GM08714 (cell line): ENCODE measurements at regions not wholly inside any gene's neighbourhood (a gene's known extent, or its start where the extent isn't known, plus 50 kb on each side); places are given as distances from the start of the nearest gene placed in this dataset.
"Not testable (repeated sequence)": the region's sequence is repeated elsewhere in the genome, so short reads cannot be mapped to it uniquely, and the experiment has no call there.

Experiments used
- H3K4me3 ChIP-seq: fragments of 200-500 bp; sonication (Bioruptor generic); 2 replicates; pipeline ENCODE4 v1.5.1; 2014; ENCODE audit warnings: mild to moderate bottlenecking, low read length, inconsistent platforms
- ZNF274 ChIP-seq: IDR thresholded peaks from 2 replicates; pipeline ENCODE4 v1.6.1; 2012; ENCODE audit warnings: mild to moderate bottlenecking, low read depth, low read length

- H3K4me3 ChIP-seq: no peak overlapping the region
- no peak for TF ChIP-seq ZNF274
Observed at GRCh38 chr4:181105487-181105886, 1137.7 kb upstream of the TENM3 start.

DNA sequence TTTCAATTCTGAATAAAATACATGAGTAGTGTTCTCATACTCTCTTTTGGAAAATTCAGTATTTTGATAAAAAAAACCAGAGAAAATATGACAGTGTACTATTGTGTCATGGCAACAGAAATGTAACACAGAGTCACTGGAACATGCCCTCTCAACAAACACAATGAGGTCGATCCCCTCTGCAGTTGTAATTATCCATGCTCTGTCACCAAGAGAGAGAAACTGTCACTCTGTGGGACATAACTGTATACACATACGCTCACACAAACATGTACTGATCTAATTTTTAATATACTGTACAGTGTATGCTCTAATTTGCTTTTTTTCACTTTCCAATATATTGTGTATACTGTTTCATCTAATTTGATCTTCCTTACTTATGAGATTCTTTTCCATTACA lies 1136.8 kb upstream of the TENM3 start:
- H3K4me3 ChIP-seq: no peak overlapping the region
- no peak for TF ChIP-seq ZNF274

DNA sequence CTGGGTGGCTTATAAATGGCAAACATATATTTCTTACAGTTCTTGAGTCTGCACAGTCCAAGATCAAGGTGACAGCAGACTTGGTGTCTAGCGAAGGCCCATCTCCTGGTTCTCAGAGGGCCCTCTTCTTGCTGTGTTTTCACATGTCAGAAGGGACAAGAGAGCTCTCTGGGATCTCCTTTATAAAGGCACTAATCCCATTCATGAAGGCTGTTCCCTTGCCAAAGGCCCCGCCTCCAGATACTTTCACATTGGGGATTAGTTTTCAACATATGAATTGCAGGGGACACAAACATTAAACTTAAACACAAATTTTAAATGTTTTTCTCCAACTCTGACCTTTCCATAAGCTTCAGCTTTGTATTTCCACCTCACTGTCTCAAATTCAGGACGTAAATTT lies 1135.0 kb upstream of the TENM3 start:
- no peak for TF ChIP-seq ZNF274
- no peak overlapping the region for H3K4me3 ChIP-seq

DNA sequence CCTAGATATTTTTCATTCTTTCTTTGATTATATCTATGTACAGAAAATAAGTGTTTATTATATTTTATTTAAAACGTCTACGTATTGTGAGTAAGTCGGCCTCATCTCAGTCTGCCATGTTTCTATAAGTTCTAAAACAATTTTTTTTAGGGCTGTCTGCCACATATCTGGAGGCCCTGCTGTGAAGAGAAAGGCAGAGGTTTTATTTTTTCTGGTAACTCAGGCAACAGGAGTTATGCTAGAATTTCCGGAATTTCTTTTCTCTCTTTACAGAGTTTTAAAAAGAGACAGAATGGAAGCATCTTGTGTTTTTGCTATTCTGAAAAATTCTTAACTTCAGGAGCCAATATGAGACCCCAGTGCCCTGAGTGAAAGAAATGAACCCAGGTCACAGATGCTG lies 1124.0 kb upstream of the TENM3 start:
- no peak overlapping the region for H3K4me3 ChIP-seq
- no peak for TF ChIP-seq ZNF274

DNA sequence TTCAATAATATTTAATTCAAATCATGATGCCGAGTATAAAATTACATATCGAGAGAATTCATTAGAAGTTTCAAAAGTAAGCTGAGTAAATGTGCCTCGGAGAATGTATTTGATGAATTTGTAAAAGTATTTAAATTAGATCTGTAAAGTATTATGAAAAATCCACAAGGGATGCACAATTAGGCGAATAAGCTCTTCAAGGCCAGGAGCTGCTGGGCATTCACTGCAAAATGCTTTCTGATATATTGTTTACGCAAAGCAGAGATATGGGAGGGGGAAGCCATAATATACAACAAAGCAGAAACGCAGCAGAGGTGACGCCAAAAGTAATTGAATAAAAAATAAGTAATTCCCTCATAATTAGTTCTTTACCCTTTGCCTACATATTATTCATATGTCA lies 1121.5 kb upstream of the TENM3 start:
- TF ChIP-seq ZNF274: no peak
- no peak overlapping the region for H3K4me3 ChIP-seq

- TF ChIP-seq ZNF274: no peak
- no peak overlapping the region for H3K4me3 ChIP-seq
Observed at GRCh38 chr4:181127171-181127570, 1116.0 kb upstream of the TENM3 start.

DNA sequence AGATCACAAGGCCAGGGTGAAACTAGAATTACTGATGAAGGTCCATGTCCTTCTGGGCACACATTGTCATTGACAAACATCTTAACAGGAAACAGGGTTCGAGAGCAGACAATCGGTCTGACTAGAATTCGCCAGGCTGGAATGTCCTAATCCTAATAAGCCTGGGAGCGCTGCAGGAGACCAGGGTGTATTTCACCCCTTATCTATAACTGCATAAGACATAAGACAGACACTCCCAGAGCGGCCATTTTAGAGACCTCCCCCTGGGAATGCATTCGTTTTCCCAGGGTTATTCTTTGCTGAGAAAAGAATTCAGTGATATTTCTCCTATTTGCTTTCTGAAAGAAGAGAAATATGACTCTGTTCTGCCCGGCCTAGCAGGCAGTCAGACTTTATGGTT lies 1112.9 kb upstream of the TENM3 start:
- H3K4me3 ChIP-seq: not testable (repeated sequence)

- H3K4me3 ChIP-seq: no peak overlapping the region
- TF ChIP-seq ZNF274: no peak
Observed at GRCh38 chr4:181137351-181137750, 1105.9 kb upstream of the TENM3 start.

GRCh38 chr4:181138116-181138515 lies 1105.1 kb upstream of the TENM3 start:
- H3K4me3 ChIP-seq: no peak overlapping the region
- TF ChIP-seq ZNF274: no peak

DNA sequence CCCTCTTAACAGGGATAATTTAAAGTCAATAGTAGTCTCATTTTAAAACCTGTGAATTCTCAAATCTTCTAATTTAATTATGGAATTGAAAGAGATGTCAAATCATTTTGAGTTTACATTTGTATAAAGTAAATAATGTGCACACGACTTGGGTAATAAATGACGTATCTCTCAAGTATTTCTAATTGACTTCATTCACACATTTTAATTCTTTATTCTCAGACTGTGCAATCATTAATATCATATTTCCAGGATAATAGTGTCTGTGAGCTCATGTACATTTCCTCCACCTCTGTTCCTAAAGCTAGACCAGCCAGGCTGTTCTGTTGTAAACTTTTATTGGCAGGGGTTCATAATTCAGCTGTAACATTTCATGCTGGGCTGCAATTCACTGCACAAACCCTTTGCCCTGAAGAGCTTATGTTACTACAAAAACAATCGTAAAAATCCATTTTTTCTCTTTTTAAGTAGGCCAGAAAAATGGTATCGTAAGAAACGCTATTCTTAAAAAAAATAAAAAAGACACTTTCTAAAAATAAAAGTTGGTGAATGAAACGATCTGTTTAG lies 1103.1 kb upstream of the TENM3 start:
- no peak overlapping the region for H3K4me3 ChIP-seq
- no peak for TF ChIP-seq ZNF274

DNA sequence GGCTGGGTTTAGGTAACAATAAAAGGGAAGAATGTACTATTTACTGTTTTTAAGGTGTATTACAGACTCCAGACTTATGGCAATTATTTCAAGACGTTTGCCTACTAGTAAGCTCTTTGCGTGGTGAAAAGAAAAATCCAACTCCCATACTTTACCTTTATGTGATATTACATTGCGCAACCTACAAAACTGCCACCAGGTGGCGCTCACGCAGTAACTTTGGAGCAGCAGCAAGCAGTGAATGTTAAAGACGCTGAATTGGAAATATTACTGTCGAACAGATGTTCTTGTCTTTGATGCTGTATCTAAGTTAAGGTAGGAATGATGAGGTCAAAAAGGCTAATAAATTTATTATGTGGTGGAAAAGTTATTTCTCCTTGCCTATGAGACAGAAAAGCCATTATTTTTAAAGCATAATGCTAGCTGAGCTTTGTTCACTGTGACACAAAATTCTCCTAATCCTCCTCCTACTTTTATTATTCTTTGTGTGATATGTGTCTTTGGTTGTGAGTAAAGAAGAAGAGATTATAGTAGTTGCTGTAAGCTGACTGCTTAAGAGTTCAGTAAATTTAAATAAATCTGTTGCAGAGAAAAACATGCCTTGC lies 1099.8 kb upstream of the TENM3 start:
- no peak for TF ChIP-seq ZNF274
- H3K4me3 ChIP-seq: no peak overlapping the region

GRCh38 chr4:181146051-181146450 lies 1097.2 kb upstream of the TENM3 start:
- no peak overlapping the region for H3K4me3 ChIP-seq
- TF ChIP-seq ZNF274: no peak

DNA sequence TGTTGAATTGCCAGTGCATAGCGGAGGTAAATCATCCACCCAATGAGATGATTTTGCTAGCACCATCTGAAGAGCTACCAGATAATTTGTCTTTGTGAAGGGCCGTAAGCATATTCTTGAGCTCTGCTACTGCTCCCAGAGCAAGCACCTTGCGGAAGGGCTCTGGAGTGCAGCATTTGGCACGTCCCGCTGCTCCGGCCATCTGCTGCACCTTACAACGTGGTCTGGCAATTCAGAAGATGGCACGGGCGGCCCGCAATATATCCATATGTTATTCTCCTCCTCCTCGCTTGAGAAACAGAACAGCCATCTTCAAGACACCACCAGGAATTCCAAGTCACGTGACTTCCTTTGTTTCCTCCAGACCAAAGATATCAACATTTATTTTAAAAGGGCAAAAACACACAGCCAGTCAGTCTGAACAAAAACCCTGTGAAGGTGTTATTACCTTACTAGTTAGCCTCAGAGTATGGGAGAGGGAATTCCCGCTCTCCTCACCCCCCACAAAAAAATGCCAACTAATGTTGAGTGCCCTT lies 1095.7 kb upstream of the TENM3 start:
- no peak overlapping the region for H3K4me3 ChIP-seq
- no peak for TF ChIP-seq ZNF274

GRCh38 chr4:181148470-181148869 lies 1094.7 kb upstream of the TENM3 start:
- H3K4me3 ChIP-seq: no peak overlapping the region
- TF ChIP-seq ZNF274: no peak

- no peak for TF ChIP-seq ZNF274
- H3K4me3 ChIP-seq: no peak overlapping the region
Observed at GRCh38 chr4:181150191-181150590, 1093.0 kb upstream of the TENM3 start.

DNA sequence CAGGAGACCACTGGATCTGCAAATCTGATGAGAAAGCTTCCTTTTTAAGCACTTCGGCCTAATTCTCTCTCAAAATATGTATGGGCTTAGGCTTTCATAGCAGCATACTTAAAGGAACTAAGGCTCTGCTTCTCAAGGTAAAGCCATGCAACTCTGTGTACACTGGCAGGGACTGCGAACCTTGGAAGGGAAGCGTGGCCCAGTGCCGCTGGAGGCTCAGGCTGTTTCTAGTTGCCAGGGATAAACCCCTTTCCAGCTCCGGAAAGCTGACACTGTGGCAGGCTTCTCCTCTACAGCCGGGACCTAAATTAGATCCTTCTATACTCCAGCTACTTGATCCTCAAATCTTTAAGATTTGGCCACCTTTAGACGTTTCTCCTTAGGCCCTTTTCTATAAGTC lies 1091.3 kb upstream of the TENM3 start:
- no peak overlapping the region for H3K4me3 ChIP-seq
- no peak for TF ChIP-seq ZNF274
